Activated T-cell treated with anti-CD3 and anti-CD28 coated beads, Interleukin-2, amount 50 U/mL, for 48 hours (primary cell): ENCODE measurements at regions not wholly inside any gene's neighbourhood (a gene's known extent, or its start where the extent isn't known, plus 50 kb on each side); places are given as distances from the start of the nearest gene placed in this dataset.
"Not testable (repeated sequence)": the region's sequence is repeated elsewhere in the genome, so short reads cannot be mapped to it uniquely, and the experiment has no call there.

Experiments
- DNase-seq, 2 experiments: peaks; one replicate each; pipeline ENCODE4 v3.0.0-alpha.2; 2020

- DNase-seq: not testable (repeated sequence)
Observed at GRCh38 chr15:21774760-21775159, 102.8 kb downstream of the POTEB start.

- not testable (repeated sequence) for DNase-seq
Observed at GRCh38 chr15:21766524-21766923, 111.0 kb downstream of the POTEB start.

GRCh38 chr15:21763756-21764155, 113.8 kb downstream of the POTEB start:
- DNase-seq: not testable (repeated sequence)

DNA sequence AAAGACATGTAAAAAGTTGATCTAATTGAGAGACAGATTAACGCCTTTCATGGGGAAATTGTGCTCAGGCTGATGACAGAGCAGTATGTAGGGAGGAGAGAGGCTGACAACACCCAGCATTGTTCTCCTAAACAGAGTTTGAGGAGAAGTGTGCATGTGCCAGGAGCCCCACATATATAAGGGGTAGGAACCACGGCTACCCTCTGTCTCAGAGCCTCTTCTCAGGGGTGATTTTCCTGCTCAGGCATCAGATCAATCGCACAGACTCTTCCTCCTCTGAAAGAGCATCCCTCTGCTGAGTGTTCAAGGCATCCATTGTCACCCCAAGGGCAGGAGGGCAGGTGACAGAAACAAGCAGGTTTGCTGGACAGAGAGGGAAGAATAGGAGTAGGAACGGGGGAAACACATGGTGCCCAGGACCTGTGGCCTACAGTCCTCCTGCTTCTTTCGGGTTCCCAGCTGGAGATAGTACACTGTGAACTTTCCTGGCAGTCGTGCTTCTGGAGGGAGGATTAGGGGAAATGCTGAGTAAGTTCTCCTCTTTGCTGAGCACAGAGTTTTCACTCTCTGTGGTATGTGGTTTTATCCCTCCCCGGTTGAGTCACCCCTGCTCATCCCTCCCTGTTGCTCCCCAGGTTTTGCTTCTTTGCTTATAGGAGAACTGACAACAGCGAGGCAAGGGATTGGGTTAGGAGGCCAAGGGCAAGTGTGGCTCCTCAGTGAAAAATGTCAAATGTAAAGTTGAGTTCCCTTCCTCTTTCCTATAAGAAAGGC, 117.1 kb downstream of the POTEB start:
- DNase-seq: peak; percentile 28 to 29

DNA sequence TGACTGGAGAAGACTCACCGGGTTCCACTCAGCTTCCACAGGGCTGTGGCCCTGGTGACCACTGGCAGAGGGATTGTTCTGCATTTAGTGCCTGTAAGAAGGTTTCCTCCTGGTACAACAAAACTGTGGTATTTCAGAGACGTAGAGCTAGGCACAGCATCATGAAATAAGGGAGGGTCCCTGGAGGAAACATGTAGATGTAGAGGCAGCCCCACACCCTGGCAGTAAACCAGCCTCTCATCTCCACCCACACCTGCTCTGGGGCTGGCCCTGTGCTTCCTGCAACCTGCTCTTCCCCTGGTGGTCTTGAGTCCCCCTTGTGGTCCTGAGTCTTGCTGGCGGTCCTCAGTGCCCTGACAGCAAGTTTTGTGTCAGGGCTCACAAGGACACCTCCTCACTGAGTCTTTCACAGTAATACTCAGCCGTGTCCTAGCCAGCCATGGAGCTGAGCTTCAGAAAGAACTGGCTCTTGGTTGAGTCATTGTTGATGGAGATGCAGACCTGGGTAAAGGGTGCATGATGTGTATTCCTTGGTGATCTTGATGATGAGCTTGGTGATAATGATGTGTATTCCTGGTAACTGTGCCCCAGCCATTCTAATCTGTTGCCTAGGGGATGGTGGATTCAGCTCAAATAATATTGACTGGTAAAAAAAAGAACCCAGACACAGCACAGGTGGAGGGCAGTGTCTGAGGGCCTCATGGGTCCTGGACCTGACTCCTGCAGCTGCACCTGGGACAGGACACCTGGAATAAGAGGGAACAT, 118.0 kb downstream of the POTEB start:
- DNase-seq: peak in 1 of 2 experiments; percentile 21

GRCh38 chr15:21753838-21754237, 123.7 kb downstream of the POTEB start:
- not testable (repeated sequence) for DNase-seq

DNA sequence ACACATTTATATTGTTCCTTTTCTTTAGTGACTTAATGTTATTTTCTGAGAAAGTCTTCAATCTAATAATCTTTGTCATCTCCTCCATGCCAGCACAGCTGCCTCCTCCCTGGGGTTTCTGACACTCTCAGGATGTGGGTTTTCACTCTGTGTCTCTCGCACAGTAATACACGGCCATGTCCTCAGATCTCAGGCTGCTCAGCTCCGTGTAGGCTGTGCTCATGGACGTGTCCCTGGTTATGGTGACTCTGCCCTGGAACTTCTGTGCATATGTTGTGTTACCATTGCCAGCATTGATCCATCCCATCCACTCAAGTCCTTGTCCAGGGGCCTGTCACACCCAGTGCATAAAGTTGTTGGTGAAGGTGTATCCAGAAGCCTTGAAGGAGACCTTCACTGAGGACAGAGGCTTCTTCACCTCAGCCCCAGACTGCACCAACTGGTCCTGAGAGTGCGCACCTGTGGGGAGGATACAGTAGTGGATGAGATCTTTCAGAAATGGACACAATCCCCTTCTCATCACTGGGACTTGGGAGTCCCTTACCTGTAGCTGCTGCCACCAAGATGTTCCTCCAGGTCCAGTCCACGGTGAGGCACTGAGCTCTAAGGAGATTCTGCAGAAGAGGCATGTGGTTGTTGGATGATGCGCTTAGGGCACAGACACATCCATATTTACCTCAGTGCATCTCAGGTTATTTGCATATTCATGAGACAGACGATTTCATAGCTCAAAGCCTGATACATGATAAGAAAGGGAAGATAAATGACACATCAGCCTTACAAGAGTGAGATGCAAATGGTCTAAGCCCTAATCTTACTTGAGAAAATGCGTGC, 125.2 kb downstream of the POTEB start:
- DNase-seq: peak; percentile 19 to 28

DNA sequence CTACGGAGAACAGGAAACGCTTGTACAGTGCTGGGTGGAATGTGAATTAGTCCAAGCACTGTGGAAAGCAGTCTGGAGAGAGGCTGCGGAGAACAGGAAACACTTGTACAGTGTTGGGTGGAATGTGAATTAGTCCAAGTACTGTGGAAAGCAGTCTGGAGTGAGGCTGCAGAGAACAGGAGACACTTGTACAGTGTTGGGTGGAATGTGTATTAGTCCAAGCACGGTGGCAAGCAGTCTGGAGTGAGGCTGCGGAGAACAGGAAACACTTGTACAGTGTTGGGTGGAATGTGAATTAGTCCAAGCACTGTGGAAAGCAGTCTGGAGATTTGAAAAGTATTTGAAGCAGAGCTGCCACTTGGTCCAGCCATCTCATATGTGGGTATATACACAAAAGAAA, 128.4 kb downstream of the POTEB start:
- not testable (repeated sequence) for DNase-seq

- not testable (repeated sequence) for DNase-seq
Observed at GRCh38 chr15:21744245-21744915, 133.2 kb downstream of the POTEB start.

GRCh38 chr15:21742067-21742466, 135.5 kb downstream of the POTEB start:
- DNase-seq: not testable (repeated sequence)

- DNase-seq: not testable (repeated sequence)
Observed at GRCh38 chr15:21738003-21738402, 139.5 kb downstream of the POTEB start.

DNA sequence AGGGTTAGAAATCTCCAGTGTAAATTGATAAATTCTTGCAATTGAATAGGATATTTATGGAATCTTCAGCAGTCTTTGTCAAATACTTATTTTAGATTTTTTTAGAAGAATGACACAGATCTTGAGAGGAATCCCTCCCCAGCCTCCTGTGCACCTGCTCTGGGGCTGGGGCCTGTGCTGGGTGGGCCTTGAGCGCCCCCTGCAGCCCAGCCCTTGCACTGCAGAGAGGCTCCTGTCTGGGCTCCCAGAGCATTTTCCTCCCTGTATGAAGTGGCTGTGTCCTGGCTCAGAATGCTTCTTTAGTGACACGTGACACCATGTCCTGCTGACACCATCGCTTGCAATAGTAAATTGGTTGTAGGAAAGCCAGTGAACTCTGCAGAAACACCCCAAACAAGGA, 141.1 kb downstream of the POTEB start:
- not testable (repeated sequence) for DNase-seq

DNA sequence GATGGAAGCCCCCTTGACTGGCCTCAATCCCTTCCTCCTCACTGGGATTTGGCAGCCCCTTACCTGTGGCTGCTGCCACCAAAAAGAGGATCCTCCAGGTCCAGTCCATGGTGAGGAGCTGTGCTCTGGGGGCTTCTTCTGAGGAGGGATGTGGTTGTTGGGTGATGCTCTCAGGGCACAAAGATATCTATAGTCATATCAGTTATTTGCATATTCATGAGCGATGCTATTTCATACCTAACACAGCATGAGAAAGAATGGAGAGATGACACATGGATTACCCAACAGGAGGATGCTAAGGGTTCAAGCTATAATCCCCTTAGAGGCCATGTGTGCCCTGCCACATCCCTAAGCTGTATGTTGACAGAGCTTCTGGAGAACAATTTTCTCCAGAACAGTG, 141.7 kb downstream of the POTEB start:
- not testable (repeated sequence) for DNase-seq

GRCh38 chr15:21735368-21735767, 142.2 kb downstream of the POTEB start:
- DNase-seq: not testable (repeated sequence)

DNA sequence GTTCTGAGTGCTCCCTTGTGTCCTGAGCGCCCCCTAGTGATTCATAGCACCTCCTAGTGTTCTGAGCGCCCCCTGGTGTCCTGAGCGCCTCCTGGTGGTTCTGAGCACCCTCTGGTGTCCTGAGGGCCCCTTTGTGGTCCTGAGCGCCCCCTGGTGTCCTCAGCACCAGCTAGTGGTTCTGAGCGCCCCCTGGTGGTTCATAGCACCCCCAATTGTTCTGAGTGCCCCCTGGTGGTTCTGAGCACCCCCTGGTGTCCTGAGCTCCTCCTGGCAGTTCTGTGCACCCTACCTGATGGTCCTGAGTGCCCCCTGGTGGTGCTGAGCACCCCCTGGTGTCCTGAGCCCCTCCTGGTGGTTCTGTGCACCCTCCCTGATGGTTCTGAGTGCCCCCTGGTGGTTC, 146.0 kb downstream of the POTEB start:
- not testable (repeated sequence) for DNase-seq

DNA sequence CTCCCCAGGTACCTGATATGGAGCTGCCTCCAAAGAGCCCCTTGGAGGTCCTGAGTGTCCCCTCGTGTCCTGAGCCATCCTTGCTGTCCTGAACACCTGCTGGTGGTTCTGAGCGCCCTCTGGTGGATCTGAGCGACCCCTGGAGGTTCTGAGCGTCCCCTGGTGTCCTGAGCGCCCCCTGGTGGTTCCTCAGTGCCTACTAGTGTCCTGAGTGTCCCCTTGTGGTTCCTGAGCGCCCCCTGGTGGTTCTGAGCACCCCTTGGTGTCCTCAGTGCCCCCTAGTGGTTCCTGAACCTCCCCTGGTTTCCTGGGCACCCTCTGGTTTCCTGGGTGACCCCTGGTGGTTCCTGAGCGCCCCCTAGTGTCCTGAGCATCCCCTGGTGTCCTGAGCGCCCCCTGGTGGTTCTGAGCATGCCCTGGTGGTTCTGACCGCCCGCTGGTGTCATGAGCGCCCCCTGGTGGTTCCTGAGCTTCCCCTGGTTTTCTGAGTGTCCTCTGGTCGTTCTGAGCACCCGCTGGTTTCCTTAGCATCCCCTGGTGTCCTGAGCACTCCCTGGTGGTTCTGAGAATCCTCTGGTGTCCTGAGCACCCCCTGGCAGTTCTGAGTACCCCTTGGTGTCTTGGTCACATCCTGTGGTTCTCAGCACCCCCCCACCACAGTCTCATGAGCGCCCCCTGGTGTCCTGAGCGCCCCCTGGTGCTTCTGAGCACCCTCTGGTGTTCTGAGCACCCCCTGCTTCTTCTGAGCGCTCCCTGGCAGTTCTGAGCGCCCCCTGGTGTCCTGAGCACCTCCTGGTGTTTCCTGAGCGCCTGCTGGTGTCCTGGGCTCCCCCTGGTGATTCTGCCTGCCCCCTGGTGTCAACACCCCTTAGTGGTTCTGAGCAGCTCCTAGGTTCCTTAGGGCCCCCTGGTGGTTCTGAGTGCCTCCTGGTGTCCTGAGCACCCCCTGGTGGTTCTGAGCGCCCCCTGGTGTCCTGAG, 146.8 kb downstream of the POTEB start:
- DNase-seq: not testable (repeated sequence)

DNA sequence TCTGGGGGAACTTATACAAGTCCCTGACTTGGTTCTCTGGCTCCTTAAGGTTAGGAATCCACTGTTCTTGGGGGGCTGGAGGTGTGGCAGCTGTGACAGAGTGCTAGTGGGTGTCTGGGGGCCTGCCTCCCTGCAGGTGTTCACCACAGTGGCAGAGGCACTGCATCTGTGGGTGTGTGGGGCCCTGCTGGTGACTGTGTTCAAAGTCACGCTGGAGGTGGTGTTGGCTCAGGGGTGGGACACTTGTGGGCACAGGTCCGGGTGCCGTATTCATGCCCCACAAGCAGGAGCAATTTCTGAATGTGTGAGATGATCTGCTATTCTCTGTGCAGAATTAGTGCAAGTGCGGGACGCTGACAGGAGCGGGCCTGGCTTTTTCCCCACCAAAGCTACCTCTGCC, 152.5 kb downstream of the POTEB start:
- DNase-seq: not testable (repeated sequence)

DNA sequence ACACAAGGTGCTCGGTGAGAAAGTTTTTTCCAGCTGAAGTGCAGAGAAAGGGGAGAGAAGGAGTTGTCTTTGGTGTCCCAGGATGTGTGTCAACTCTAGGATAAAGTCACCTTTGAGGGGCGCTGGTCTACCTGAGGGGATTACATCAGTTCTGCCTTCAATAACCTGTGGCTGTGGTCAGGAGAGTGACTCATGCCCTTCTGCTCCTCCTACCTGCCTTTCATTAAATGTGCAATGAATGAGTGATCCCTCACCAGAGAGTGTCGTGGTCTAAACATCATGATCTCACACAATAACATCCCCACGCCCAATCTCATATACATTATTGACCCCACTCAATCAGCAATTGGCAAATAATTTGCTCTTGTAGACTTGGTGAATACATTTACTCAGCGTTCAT, 156.4 kb downstream of the POTEB start:
- not testable (repeated sequence) for DNase-seq

GRCh38 chr15:21718779-21719178, 158.8 kb downstream of the POTEB start:
- not testable (repeated sequence) for DNase-seq

DNA sequence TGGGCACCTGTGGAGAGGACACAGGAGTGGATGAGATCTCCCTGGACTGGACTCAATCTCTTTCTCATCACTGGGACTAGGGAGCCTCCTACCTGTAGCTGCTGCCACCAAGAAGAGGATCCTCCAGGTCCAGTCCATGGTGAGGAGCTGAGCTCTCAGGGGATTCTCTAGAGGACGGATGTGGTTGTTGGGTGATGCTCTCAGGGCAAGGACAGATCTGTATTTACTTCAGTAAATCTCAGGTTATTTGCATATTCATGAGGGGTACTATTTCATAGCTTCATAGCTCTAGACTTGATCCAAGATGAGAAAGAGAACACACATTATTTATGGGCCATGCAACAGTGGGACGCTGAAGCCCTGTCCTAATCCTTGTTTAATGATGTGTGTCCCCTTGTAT, 159.4 kb downstream of the POTEB start:
- DNase-seq: not testable (repeated sequence)

- DNase-seq: not testable (repeated sequence)
Observed at GRCh38 chr15:21717661-21718060, 159.9 kb downstream of the POTEB start.
